OCI-LY7 (cell line): ENCODE measurements at regions not wholly inside any gene's neighbourhood (a gene's known extent, or its start where the extent isn't known, plus 50 kb on each side); places are given as distances from the start of the nearest gene placed in this dataset.

Source experiments
- EZH2phosphoT487 ChIP-seq: fragments of 200-600 bp; sonication (generic); IDR thresholded peaks from 2 replicates; pipeline ENCODE4 v1.6.1; 2018; ENCODE audit warnings: low read depth, borderline replicate concordance, mild to moderate bottlenecking, mixed run types, antibody characterized with exemption, low read length, moderate library complexity, mixed read lengths
- TF ChIP-seq, protein P1 (sequence below): fragments of 200-600 bp; sonication (generic); conservative IDR thresholded peaks from 2 replicates; pipeline ENCODE4 v1.5.1; 2014; ENCODE audit warnings: mild to moderate bottlenecking, antibody characterized with exemption, low read length, moderate library complexity, mixed read lengths

- TF ChIP-seq, protein P1, sequence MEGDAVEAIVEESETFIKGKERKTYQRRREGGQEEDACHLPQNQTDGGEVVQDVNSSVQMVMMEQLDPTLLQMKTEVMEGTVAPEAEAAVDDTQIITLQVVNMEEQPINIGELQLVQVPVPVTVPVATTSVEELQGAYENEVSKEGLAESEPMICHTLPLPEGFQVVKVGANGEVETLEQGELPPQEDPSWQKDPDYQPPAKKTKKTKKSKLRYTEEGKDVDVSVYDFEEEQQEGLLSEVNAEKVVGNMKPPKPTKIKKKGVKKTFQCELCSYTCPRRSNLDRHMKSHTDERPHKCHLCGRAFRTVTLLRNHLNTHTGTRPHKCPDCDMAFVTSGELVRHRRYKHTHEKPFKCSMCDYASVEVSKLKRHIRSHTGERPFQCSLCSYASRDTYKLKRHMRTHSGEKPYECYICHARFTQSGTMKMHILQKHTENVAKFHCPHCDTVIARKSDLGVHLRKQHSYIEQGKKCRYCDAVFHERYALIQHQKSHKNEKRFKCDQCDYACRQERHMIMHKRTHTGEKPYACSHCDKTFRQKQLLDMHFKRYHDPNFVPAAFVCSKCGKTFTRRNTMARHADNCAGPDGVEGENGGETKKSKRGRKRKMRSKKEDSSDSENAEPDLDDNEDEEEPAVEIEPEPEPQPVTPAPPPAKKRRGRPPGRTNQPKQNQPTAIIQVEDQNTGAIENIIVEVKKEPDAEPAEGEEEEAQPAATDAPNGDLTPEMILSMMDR, result peak; percentile 64
- no peak for TF ChIP-seq EZH2phosphoT487
These were observed 462.2 kb downstream of the PLOD2 start for GRCh38 chr3:145698749-145699148.
